MCF 10A (cell line): ENCODE measurements at regions not wholly inside any gene's neighbourhood (a gene's known extent, or its start where the extent isn't known, plus 50 kb on each side); places are given as distances from the start of the nearest gene placed in this dataset.

Source experiments
- BruUV-seq: library from RNA; stranded (reverse); fragments of 400-500 nt; replicated peaks from 2 replicates; lab custom pipeline; 2021; lab: Mats Ljungman, UMichigan
- CTCF ChIA-PET: fragments of 300-600 bp; sonication (Branson Sonifier 250); formaldehyde crosslinking; extraction: SDS; loops from one replicate; lab custom pipeline; 2021; ENCODE audit warnings: antibody characterized with exemption, inconsistent platforms; lab: Yijun Ruan, JAX
- POLR2A ChIA-PET: fragments of 300-600, 350-650 bp; sonication (Branson Sonifier 250); formaldehyde crosslinking; extraction: SDS; loops from one replicate; lab custom pipeline; 2020; ENCODE audit warnings: antibody characterized with exemption, inconsistent platforms; lab: Yijun Ruan, JAX
- DNase-seq: peaks from one replicate; pipeline ENCODE4 v3.0.0-alpha.2; 2018; ENCODE audit not compliant: unreplicated experiment
- H3K27ac Mint-ChIP-seq: one replicate; pipeline ENCODE4 v1.8.0; 2022; ENCODE audit warnings: mild to moderate bottlenecking, low read depth, mixed read lengths; ENCODE audit not compliant: unreplicated experiment
- H3K27me3 Mint-ChIP-seq: one replicate; pipeline ENCODE4 v1.8.0; 2022; ENCODE audit warnings: mixed read lengths; ENCODE audit not compliant: insufficient read depth, unreplicated experiment
- H3K36me3 Mint-ChIP-seq: one replicate; pipeline ENCODE4 v1.8.0; 2022; ENCODE audit warnings: mild to moderate bottlenecking, moderate library complexity, mixed read lengths; ENCODE audit not compliant: insufficient read depth, unreplicated experiment
- H3K4me1 Mint-ChIP-seq: one replicate; pipeline ENCODE4 v1.8.0; 2022; ENCODE audit warnings: mixed read lengths; ENCODE audit not compliant: insufficient read depth, unreplicated experiment
- H3K4me3 Mint-ChIP-seq: one replicate; pipeline ENCODE4 v1.8.0; 2022; ENCODE audit warnings: mild to moderate bottlenecking, moderate library complexity, mixed read lengths; ENCODE audit not compliant: unreplicated experiment
- H3K9me3 Mint-ChIP-seq: one replicate; pipeline ENCODE4 v1.8.0; 2022; ENCODE audit warnings: mixed read lengths; ENCODE audit not compliant: unreplicated experiment
- intact Hi-C: fragments of 100-400 bp; cut with micrococcal nuclease; formaldehyde crosslinking; loops from 2 replicates; pipeline ENCODE4 v1.14.1; 2022
- TF ChIP-seq, protein P1 (sequence below): fragments of 200-600 bp; IDR thresholded peaks from one replicate; pipeline ENCODE4 v1.8.0; 2022; ENCODE audit warnings: antibody characterized with exemption, mild to moderate bottlenecking; ENCODE audit not compliant: unreplicated experiment

DNA sequence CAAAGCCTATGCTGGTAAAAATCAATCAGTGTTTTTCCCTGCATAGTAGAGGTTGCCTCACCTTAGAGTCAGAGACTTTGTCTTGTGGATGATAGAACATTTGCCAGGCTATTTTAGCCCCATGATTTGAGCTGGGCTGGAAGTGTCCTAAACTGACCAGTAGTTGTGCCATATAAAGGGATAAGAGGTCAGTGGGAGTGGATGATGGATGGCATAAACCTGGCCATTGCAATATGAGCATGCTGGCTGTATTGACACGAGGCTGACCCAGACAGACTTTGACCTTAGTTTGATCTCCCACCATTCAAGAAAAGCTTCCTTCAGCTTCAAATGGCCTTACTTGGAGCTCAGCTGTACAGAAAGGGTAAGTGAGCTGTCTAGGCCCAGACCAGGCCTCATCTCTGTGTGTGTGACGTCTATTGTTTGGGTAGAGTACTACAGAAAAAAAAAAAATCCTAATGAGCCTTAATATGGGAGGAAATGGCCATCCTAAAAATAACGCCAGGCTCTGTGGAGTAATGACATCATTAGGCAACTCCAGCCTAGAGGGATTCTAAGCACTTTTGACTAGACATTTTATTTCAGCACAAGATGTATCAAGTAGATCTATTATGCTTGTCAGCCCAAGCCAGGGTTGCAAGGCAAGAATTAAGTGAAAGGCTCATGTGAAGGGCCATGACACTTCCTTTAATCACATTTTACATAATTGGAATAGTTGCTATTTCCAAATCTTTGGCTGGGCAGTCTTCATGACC lies 51.3 kb upstream of the CADM1 start:
- Mint-ChIP-seq H3K27me3 (no peaks in the 10 kb centered on the region), H3K9me3 (no peaks in the 10 kb centered on the region), H3K27ac (no peak overlapping the region), H3K4me3 (no peak overlapping the region), H3K36me3 (no peaks in the 10 kb centered on the region), H3K4me1 (no peaks in the 10 kb centered on the region)
- TF ChIP-seq, protein P1, sequence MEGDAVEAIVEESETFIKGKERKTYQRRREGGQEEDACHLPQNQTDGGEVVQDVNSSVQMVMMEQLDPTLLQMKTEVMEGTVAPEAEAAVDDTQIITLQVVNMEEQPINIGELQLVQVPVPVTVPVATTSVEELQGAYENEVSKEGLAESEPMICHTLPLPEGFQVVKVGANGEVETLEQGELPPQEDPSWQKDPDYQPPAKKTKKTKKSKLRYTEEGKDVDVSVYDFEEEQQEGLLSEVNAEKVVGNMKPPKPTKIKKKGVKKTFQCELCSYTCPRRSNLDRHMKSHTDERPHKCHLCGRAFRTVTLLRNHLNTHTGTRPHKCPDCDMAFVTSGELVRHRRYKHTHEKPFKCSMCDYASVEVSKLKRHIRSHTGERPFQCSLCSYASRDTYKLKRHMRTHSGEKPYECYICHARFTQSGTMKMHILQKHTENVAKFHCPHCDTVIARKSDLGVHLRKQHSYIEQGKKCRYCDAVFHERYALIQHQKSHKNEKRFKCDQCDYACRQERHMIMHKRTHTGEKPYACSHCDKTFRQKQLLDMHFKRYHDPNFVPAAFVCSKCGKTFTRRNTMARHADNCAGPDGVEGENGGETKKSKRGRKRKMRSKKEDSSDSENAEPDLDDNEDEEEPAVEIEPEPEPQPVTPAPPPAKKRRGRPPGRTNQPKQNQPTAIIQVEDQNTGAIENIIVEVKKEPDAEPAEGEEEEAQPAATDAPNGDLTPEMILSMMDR: no peak
- POLR2A ChIA-PET: interaction anchor here (0.6 kb wide), 1 partner anchor 35 kb away, joined by 3 read pairs; no protein-coding TSS in a partner anchor
- no TSS peak for BruUV-seq
- CTCF ChIA-PET: no interaction called here
- intact Hi-C loops: no loop called here
- DNase-seq: no peak
